ENCODE measurements at regions not wholly inside any gene's neighbourhood (a gene's known extent, or its start where the extent isn't known, plus 50 kb on each side); places are given as distances from the start of the nearest gene placed in this dataset.
A peak's percentile ranks its signal among the peaks of the same experiment; 100 is the strongest.
"Not testable (repeated sequence)": the region's sequence is repeated elsewhere in the genome, so short reads cannot be mapped to it uniquely, and the experiment has no call there.

GRCh38 chr6:2598867-2599266, 151.9 kb downstream of the MYLK4 start:
- Histone ChIP-seq H3K27ac (no peak overlapping the region), H3K36me3 (replicated peaks in 1 of 2) (no peaks in the 10 kb centered on the region), H3K4me1 (replicated peaks in 1 of 2) (no peaks in the 10 kb centered on the region), H3K27me3 (peaks cover 4% of the 10 kb centered on the region), H3K9me3 (replicated peaks in 1 of 3) (no peaks in the 10 kb centered on the region), H3K4me3 (no peak overlapping the region)
- intact Hi-C loops (cut with DNase I), result no loop called here
- TF ChIP-seq CTCF (IDR thresholded peaks at IDR 0.05) (no peak), POLR2A (IDR thresholded peaks at IDR 0.05) (no peak)
- DNase-seq, result no peak
- 96 to 98% (median 96%) methylated on average over 6 of the region's 6 CpGs for WGBS, 4 donors

- Histone ChIP-seq H3K27me3 (peaks cover 4% of the 10 kb centered on the region), H3K27ac (no peak overlapping the region), H3K36me3 (replicated peaks in 1 of 2) (no peaks in the 10 kb centered on the region), H3K4me3 (no peak overlapping the region), H3K4me1 (replicated peaks in 1 of 2) (no peaks in the 10 kb centered on the region), H3K9me3 (replicated peaks in 1 of 3) (no peaks in the 10 kb centered on the region)
- intact Hi-C loops (cut with DNase I), result no loop called here
- TF ChIP-seq CTCF (IDR thresholded peaks at IDR 0.05) (no peak), POLR2A (IDR thresholded peaks at IDR 0.05) (no peak)
- 70 to 80% (median 74%) methylated on average over 4 of the region's 4 CpGs for WGBS, 4 donors
- DNase-seq, result no peak
Observed at GRCh38 chr6:2597991-2598390, 152.7 kb downstream of the MYLK4 start.

GRCh38 chr6:2597457-2597856, 153.3 kb downstream of the MYLK4 start:
- H3K27ac ChIP-seq; DNase-seq; H3K36me3 ChIP-seq (replicated peaks in 1 of 2); H3K4me3 ChIP-seq; H3K9me3 ChIP-seq (replicated peaks in 1 of 3); intact Hi-C loops (cut with DNase I); H3K27me3 ChIP-seq; H3K4me1 ChIP-seq (replicated peaks in 1 of 2): not testable (repeated sequence)
- WGBS, 4 donors, result 93 to 100% (median 100%) methylated on average over 2 of the region's 2 CpGs

GRCh38 chr6:2596222-2596621, 154.5 kb downstream of the MYLK4 start:
- WGBS, 4 donors, result 54 to 80% (median 70%) methylated on average over 1 of the region's 1 CpG; no CpG with 5 or more reads in 1 of the 4 donors
- Histone ChIP-seq H3K27me3 (no peaks in the 10 kb centered on the region), H3K27ac (no peak overlapping the region), H3K4me1 (replicated peaks in 1 of 2) (no peaks in the 10 kb centered on the region), H3K9me3 (replicated peaks in 1 of 3) (no peaks in the 10 kb centered on the region), H3K36me3 (replicated peaks in 1 of 2) (no peaks in the 10 kb centered on the region), H3K4me3 (no peak overlapping the region)
- TF ChIP-seq POLR2A (IDR thresholded peaks at IDR 0.05) (no peak), CTCF (IDR thresholded peaks at IDR 0.05) (peak in 1 of 6 experiments; percentile 26)
- no peak for DNase-seq
- intact Hi-C loops (cut with DNase I), result no loop called here

GRCh38 chr6:2594868-2595267, 155.9 kb downstream of the MYLK4 start:
- H3K36me3 ChIP-seq (replicated peaks in 1 of 2), result no peaks in the 10 kb centered on the region
- no peaks in the 10 kb centered on the region for H3K4me1 ChIP-seq (replicated peaks in 1 of 2)
- H3K4me3 ChIP-seq, result no peak overlapping the region
- TF ChIP-seq CTCF (IDR thresholded peaks at IDR 0.05) (no peak), POLR2A (IDR thresholded peaks at IDR 0.05) (no peak)
- H3K27me3 ChIP-seq, result no peaks in the 10 kb centered on the region
- H3K9me3 ChIP-seq (replicated peaks in 1 of 3), result no peaks in the 10 kb centered on the region
- 91 to 93% (median 92%) methylated on average over 2 of the region's 2 CpGs for WGBS, 4 donors
- no peak for DNase-seq
- intact Hi-C loops (cut with DNase I), result no loop called here
- H3K27ac ChIP-seq, result no peak overlapping the region

Measured in adrenal gland (tissue), 9 donors.